ENCODE measurements at regions not wholly inside any gene's neighbourhood (a gene's known extent, or its start where the extent isn't known, plus 50 kb on each side); places are given as distances from the start of the nearest gene placed in this dataset.

GRCh38 chr15:26024241-26024640 lies 161.1 kb upstream of the ATP10A start:
- H3K27me3 ChIP-seq (ENCODE audit: control insufficient read depth, insufficient read depth, low read length) = no peaks in the 10 kb centered on the region
- H3K4me1 ChIP-seq (ENCODE audit: control insufficient read depth, insufficient read depth, low read length) = no peaks in the 10 kb centered on the region
- no CpG with 5 or more reads among the region's 4 CpGs for WGBS (ENCODE audit: insufficient coverage, insufficient read length)
- no peak overlapping the region for H3K4me3 ChIP-seq (ENCODE audit: low read length)
- DNase-seq (ENCODE audit: low read depth, low spot score) = no peak
- no peak overlapping the region for H3K27ac ChIP-seq (ENCODE audit: low read length)
- H3K36me3 ChIP-seq (ENCODE audit: control insufficient read depth, insufficient read depth, low read length) = no peaks in the 10 kb centered on the region
- no peaks in the 10 kb centered on the region for H3K9me3 ChIP-seq (ENCODE audit: control insufficient read depth, insufficient read depth, low read length)

- H3K27me3 ChIP-seq (ENCODE audit: control insufficient read depth, insufficient read depth, low read length) = no peaks in the 10 kb centered on the region
- no peak overlapping the region for H3K27ac ChIP-seq (ENCODE audit: low read length)
- WGBS (ENCODE audit: insufficient coverage, insufficient read length) = no CpG with 5 or more reads among the region's 5 CpGs
- no peak for DNase-seq (ENCODE audit: low read depth, low spot score)
- no peaks in the 10 kb centered on the region for H3K4me1 ChIP-seq (ENCODE audit: control insufficient read depth, insufficient read depth, low read length)
- H3K36me3 ChIP-seq (ENCODE audit: control insufficient read depth, insufficient read depth, low read length) = no peaks in the 10 kb centered on the region
- no peaks in the 10 kb centered on the region for H3K9me3 ChIP-seq (ENCODE audit: control insufficient read depth, insufficient read depth, low read length)
- H3K4me3 ChIP-seq (ENCODE audit: low read length) = no peak overlapping the region
Observed at GRCh38 chr15:26023691-26024090, 160.6 kb upstream of the ATP10A start.

GRCh38 chr15:26023231-26023630 lies 160.1 kb upstream of the ATP10A start:
- H3K27me3 ChIP-seq (ENCODE audit: control insufficient read depth, insufficient read depth, low read length) = no peaks in the 10 kb centered on the region
- no peak for DNase-seq (ENCODE audit: low read depth, low spot score)
- H3K4me1 ChIP-seq (ENCODE audit: control insufficient read depth, insufficient read depth, low read length) = no peaks in the 10 kb centered on the region
- H3K27ac ChIP-seq (ENCODE audit: low read length) = no peak overlapping the region
- WGBS (ENCODE audit: insufficient coverage, insufficient read length) = no CpG with 5 or more reads among the region's 10 CpGs
- H3K9me3 ChIP-seq (ENCODE audit: control insufficient read depth, insufficient read depth, low read length) = no peaks in the 10 kb centered on the region
- no peak overlapping the region for H3K4me3 ChIP-seq (ENCODE audit: low read length)
- no peaks in the 10 kb centered on the region for H3K36me3 ChIP-seq (ENCODE audit: control insufficient read depth, insufficient read depth, low read length)

- Histone ChIP-seq H3K4me3 (ENCODE audit: low read length) (no peak overlapping the region), H3K4me1 (ENCODE audit: control insufficient read depth, insufficient read depth, low read length) (no peaks in the 10 kb centered on the region), H3K9me3 (ENCODE audit: control insufficient read depth, insufficient read depth, low read length) (no peaks in the 10 kb centered on the region), H3K36me3 (ENCODE audit: control insufficient read depth, insufficient read depth, low read length) (no peaks in the 10 kb centered on the region), H3K27me3 (ENCODE audit: control insufficient read depth, insufficient read depth, low read length) (no peaks in the 10 kb centered on the region), H3K27ac (ENCODE audit: low read length) (no peak overlapping the region)
- no CpG with 5 or more reads among the region's 8 CpGs for WGBS (ENCODE audit: insufficient coverage, insufficient read length)
- DNase-seq (ENCODE audit: low read depth, low spot score) = no peak
Observed at GRCh38 chr15:26020871-26021270, 157.7 kb upstream of the ATP10A start.

- no peak overlapping the region for H3K27ac ChIP-seq (ENCODE audit: low read length)
- no peak for DNase-seq (ENCODE audit: low read depth, low spot score)
- H3K4me1 ChIP-seq (ENCODE audit: control insufficient read depth, insufficient read depth, low read length) = no peaks in the 10 kb centered on the region
- no peaks in the 10 kb centered on the region for H3K27me3 ChIP-seq (ENCODE audit: control insufficient read depth, insufficient read depth, low read length)
- H3K4me3 ChIP-seq (ENCODE audit: low read length) = no peak overlapping the region
- H3K36me3 ChIP-seq (ENCODE audit: control insufficient read depth, insufficient read depth, low read length) = no peaks in the 10 kb centered on the region
- H3K9me3 ChIP-seq (ENCODE audit: control insufficient read depth, insufficient read depth, low read length) = no peaks in the 10 kb centered on the region
- WGBS (ENCODE audit: insufficient coverage, insufficient read length) = no CpG with 5 or more reads among the region's 7 CpGs
Observed at GRCh38 chr15:26017665-26018064, 154.5 kb upstream of the ATP10A start.

GRCh38 chr15:26015516-26016075 lies 152.5 kb upstream of the ATP10A start:
- H3K27me3 ChIP-seq (ENCODE audit: control insufficient read depth, insufficient read depth, low read length) = no peaks in the 10 kb centered on the region
- no peaks in the 10 kb centered on the region for H3K9me3 ChIP-seq (ENCODE audit: control insufficient read depth, insufficient read depth, low read length)
- DNase-seq (ENCODE audit: low read depth, low spot score) = no peak
- no peak overlapping the region for H3K27ac ChIP-seq (ENCODE audit: low read length)
- no peak overlapping the region for H3K4me3 ChIP-seq (ENCODE audit: low read length)
- no peaks in the 10 kb centered on the region for H3K36me3 ChIP-seq (ENCODE audit: control insufficient read depth, insufficient read depth, low read length)
- no peaks in the 10 kb centered on the region for H3K4me1 ChIP-seq (ENCODE audit: control insufficient read depth, insufficient read depth, low read length)
- no CpG with 5 or more reads among the region's 11 CpGs for WGBS (ENCODE audit: insufficient coverage, insufficient read length)

GRCh38 chr15:26013981-26014380 lies 150.9 kb upstream of the ATP10A start:
- Histone ChIP-seq H3K36me3 (ENCODE audit: control insufficient read depth, insufficient read depth, low read length) (no peaks in the 10 kb centered on the region), H3K4me1 (ENCODE audit: control insufficient read depth, insufficient read depth, low read length) (no peaks in the 10 kb centered on the region), H3K4me3 (ENCODE audit: low read length) (no peak overlapping the region), H3K9me3 (ENCODE audit: control insufficient read depth, insufficient read depth, low read length) (no peaks in the 10 kb centered on the region), H3K27ac (ENCODE audit: low read length) (no peak overlapping the region), H3K27me3 (ENCODE audit: control insufficient read depth, insufficient read depth, low read length) (no peaks in the 10 kb centered on the region)
- WGBS (ENCODE audit: insufficient coverage, insufficient read length) = no CpG with 5 or more reads among the region's 5 CpGs
- DNase-seq (ENCODE audit: low read depth, low spot score) = no peak

GRCh38 chr15:26011916-26012315 lies 148.8 kb upstream of the ATP10A start:
- Histone ChIP-seq H3K36me3 (ENCODE audit: control insufficient read depth, insufficient read depth, low read length) (no peaks in the 10 kb centered on the region), H3K9me3 (ENCODE audit: control insufficient read depth, insufficient read depth, low read length) (no peaks in the 10 kb centered on the region), H3K4me3 (ENCODE audit: low read length) (no peak overlapping the region), H3K27me3 (ENCODE audit: control insufficient read depth, insufficient read depth, low read length) (no peaks in the 10 kb centered on the region), H3K4me1 (ENCODE audit: control insufficient read depth, insufficient read depth, low read length) (no peaks in the 10 kb centered on the region), H3K27ac (ENCODE audit: low read length) (no peak overlapping the region)
- WGBS (ENCODE audit: insufficient coverage, insufficient read length) = no CpG with 5 or more reads among the region's 3 CpGs
- DNase-seq (ENCODE audit: low read depth, low spot score) = no peak

- Histone ChIP-seq H3K4me3 (ENCODE audit: low read length) (no peak overlapping the region), H3K27me3 (ENCODE audit: control insufficient read depth, insufficient read depth, low read length) (no peaks in the 10 kb centered on the region), H3K36me3 (ENCODE audit: control insufficient read depth, insufficient read depth, low read length) (no peaks in the 10 kb centered on the region), H3K9me3 (ENCODE audit: control insufficient read depth, insufficient read depth, low read length) (no peaks in the 10 kb centered on the region), H3K27ac (ENCODE audit: low read length) (no peak overlapping the region), H3K4me1 (ENCODE audit: control insufficient read depth, insufficient read depth, low read length) (no peaks in the 10 kb centered on the region)
- no CpG with 5 or more reads among the region's 6 CpGs for WGBS (ENCODE audit: insufficient coverage, insufficient read length)
- no peak for DNase-seq (ENCODE audit: low read depth, low spot score)
Observed at GRCh38 chr15:26007151-26007550, 144.0 kb upstream of the ATP10A start.

GRCh38 chr15:26001201-26001600 lies 138.1 kb upstream of the ATP10A start:
- Histone ChIP-seq H3K4me1 (ENCODE audit: control insufficient read depth, insufficient read depth, low read length) (no peaks in the 10 kb centered on the region), H3K36me3 (ENCODE audit: control insufficient read depth, insufficient read depth, low read length) (no peaks in the 10 kb centered on the region), H3K27me3 (ENCODE audit: control insufficient read depth, insufficient read depth, low read length) (no peaks in the 10 kb centered on the region), H3K27ac (ENCODE audit: low read length) (no peak overlapping the region), H3K9me3 (ENCODE audit: control insufficient read depth, insufficient read depth, low read length) (no peaks in the 10 kb centered on the region), H3K4me3 (ENCODE audit: low read length) (no peak overlapping the region)
- no peak for DNase-seq (ENCODE audit: low read depth, low spot score)
- WGBS (ENCODE audit: insufficient coverage, insufficient read length) = no CpG with 5 or more reads among the region's 9 CpGs

GRCh38 chr15:25993506-25993905 lies 130.4 kb upstream of the ATP10A start:
- peaks cover 2% of the 10 kb centered on the region for H3K4me1 ChIP-seq (ENCODE audit: control insufficient read depth, insufficient read depth, low read length)
- H3K27me3 ChIP-seq (ENCODE audit: control insufficient read depth, insufficient read depth, low read length) = no peaks in the 10 kb centered on the region
- no peaks in the 10 kb centered on the region for H3K36me3 ChIP-seq (ENCODE audit: control insufficient read depth, insufficient read depth, low read length)
- no peaks in the 10 kb centered on the region for H3K9me3 ChIP-seq (ENCODE audit: control insufficient read depth, insufficient read depth, low read length)
- H3K27ac ChIP-seq (ENCODE audit: low read length) = no peak overlapping the region
- H3K4me3 ChIP-seq (ENCODE audit: low read length) = no peak overlapping the region
- no peak for DNase-seq (ENCODE audit: low read depth, low spot score)
- no CpG with 5 or more reads among the region's 1 CpG for WGBS (ENCODE audit: insufficient coverage, insufficient read length)
